HepG2 (cell line): ENCODE measurements at regions not wholly inside any gene's neighbourhood (a gene's known extent, or its start where the extent isn't known, plus 50 kb on each side); places are given as distances from the start of the nearest gene placed in this dataset.
A peak's percentile ranks its signal among the peaks of the same experiment; 100 is the strongest.

Experiments
- EP300 ChIP-seq, 3 experiments: sonication (generic) in 1 of 3; formaldehyde crosslinking in 1 of 3; IDR thresholded peaks; 2 replicates each; pipeline versions ENCODE4 v1.5.1 to v1.6.1; 2011 to 2020; ENCODE audit warnings: low read depth in 2 of 3, low read length in 2 of 3, borderline replicate concordance in 1 of 3, improper control_type of control experiment in 1 of 3, mild to moderate bottlenecking in 1 of 3, missing genetic modification reagents in 1 of 3, moderate library complexity in 1 of 3
- HOXA7 ChIP-seq: sonication (generic); formaldehyde crosslinking; IDR thresholded peaks from 2 replicates; pipeline ENCODE4 v1.8.1; 2022; ENCODE audit warnings: mild to moderate bottlenecking, missing genetic modification reagents, moderate library complexity
- JDP2 ChIP-seq: sonication (generic); formaldehyde crosslinking; IDR thresholded peaks from 2 replicates; pipeline ENCODE4 v1.8.1; 2022; ENCODE audit warnings: missing genetic modification reagents, borderline replicate concordance
- PITX1 ChIP-seq: sonication (generic); formaldehyde crosslinking; IDR thresholded peaks from 2 replicates; pipeline ENCODE4 v1.5.1; 2020; ENCODE audit warnings: mild to moderate bottlenecking, missing genetic modification reagents
- TF ChIP-seq, protein P1 (sequence below): IDR thresholded peaks from 2 replicates; pipeline ENCODE4 v1.6.1; 2016; ENCODE audit warnings: low read depth, missing genetic modification reagents, missing compliant biosample characterization
- TF ChIP-seq, protein P2 (sequence below): sonication (generic); formaldehyde crosslinking; IDR thresholded peaks from 2 replicates; pipeline ENCODE4 v1.4.0; 2020; ENCODE audit warnings: missing genetic modification reagents, borderline replicate concordance

DNA sequence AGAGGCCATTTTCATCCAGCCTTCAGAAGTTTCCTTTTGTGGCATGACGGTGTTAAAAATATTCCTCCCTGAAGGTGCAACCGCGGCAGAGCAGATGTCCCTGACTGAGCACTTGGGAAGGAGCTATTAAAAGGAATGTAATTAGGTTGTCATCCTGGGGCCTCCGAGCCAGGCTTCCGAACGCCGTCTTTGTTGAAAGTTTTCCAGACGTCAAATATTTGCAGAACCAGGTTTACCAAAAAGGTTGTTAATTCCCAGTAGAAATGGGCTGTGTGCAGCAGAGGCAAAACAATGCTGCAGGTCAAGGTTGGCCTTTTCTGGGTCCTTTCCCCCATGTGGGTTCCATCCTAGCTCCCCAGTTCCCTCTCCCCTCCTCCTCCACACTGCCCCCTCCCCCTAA lies 88.8 kb upstream of the CALM2 start (continued):
- TF ChIP-seq, protein P1, sequence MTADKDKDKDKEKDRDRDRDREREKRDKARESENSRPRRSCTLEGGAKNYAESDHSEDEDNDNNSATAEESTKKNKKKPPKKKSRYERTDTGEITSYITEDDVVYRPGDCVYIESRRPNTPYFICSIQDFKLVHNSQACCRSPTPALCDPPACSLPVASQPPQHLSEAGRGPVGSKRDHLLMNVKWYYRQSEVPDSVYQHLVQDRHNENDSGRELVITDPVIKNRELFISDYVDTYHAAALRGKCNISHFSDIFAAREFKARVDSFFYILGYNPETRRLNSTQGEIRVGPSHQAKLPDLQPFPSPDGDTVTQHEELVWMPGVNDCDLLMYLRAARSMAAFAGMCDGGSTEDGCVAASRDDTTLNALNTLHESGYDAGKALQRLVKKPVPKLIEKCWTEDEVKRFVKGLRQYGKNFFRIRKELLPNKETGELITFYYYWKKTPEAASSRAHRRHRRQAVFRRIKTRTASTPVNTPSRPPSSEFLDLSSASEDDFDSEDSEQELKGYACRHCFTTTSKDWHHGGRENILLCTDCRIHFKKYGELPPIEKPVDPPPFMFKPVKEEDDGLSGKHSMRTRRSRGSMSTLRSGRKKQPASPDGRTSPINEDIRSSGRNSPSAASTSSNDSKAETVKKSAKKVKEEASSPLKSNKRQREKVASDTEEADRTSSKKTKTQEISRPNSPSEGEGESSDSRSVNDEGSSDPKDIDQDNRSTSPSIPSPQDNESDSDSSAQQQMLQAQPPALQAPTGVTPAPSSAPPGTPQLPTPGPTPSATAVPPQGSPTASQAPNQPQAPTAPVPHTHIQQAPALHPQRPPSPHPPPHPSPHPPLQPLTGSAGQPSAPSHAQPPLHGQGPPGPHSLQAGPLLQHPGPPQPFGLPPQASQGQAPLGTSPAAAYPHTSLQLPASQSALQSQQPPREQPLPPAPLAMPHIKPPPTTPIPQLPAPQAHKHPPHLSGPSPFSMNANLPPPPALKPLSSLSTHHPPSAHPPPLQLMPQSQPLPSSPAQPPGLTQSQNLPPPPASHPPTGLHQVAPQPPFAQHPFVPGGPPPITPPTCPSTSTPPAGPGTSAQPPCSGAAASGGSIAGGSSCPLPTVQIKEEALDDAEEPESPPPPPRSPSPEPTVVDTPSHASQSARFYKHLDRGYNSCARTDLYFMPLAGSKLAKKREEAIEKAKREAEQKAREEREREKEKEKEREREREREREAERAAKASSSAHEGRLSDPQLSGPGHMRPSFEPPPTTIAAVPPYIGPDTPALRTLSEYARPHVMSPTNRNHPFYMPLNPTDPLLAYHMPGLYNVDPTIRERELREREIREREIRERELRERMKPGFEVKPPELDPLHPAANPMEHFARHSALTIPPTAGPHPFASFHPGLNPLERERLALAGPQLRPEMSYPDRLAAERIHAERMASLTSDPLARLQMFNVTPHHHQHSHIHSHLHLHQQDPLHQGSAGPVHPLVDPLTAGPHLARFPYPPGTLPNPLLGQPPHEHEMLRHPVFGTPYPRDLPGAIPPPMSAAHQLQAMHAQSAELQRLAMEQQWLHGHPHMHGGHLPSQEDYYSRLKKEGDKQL (CRISPR knock-in tag): peak; percentile 72; the same call in 1 of the 2 replicates
- no peak for TF ChIP-seq HOXA7 (CRISPR knock-in tag)
- TF ChIP-seq, protein P2, sequence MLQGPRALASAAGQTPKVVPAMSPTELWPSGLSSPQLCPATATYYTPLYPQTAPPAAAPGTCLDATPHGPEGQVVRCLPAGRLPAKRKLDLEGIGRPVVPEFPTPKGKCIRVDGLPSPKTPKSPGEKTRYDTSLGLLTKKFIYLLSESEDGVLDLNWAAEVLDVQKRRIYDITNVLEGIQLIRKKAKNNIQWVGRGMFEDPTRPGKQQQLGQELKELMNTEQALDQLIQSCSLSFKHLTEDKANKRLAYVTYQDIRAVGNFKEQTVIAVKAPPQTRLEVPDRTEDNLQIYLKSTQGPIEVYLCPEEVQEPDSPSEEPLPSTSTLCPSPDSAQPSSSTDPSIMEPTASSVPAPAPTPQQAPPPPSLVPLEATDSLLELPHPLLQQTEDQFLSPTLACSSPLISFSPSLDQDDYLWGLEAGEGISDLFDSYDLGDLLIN (CRISPR knock-in tag): no peak
- peak; percentile 47; the same call in 1 of the 2 replicates for TF ChIP-seq PITX1 (CRISPR knock-in tag)
- TF ChIP-seq JDP2: no peak
- TF ChIP-seq EP300 (IDR thresholded peaks at IDR 0.05; ENCODE audit: low read depth in 2 of 2, low read length in 2 of 2): peak in 1 of 2 experiments; percentile 51; a peak in 1 of 4 replicates
- no peak for TF ChIP-seq EP300 (CRISPR knock-in tag; IDR thresholded peaks at IDR 0.05; ENCODE audit: borderline replicate concordance)
